Activated CD8-positive, alpha-beta T cell treated with anti-CD3 and anti-CD28 coated beads for 36 hours (primary cell): ENCODE measurements at regions not wholly inside any gene's neighbourhood (a gene's known extent, or its start where the extent isn't known, plus 50 kb on each side); places are given as distances from the start of the nearest gene placed in this dataset.

Source experiments
- ATAC-seq: fragments of 200-7000 bp; cut with Tn5 transposase; one replicate; pipeline ENCODE4 v1.10.0; 2021; ENCODE audit warnings: mild to moderate bottlenecking, moderate library complexity
- CTCF ChIA-PET: fragments of 350-600 bp; sonication (Branson Sonifier 250); formaldehyde crosslinking; loops from one replicate; lab custom pipeline; 2021; ENCODE audit warnings: antibody characterized with exemption; lab: Charles Lee
- POLR2A ChIA-PET: fragments of 350-600 bp; sonication (Branson Sonifier 250); formaldehyde crosslinking; loops from one replicate; lab custom pipeline; 2021; ENCODE audit warnings: antibody characterized with exemption; lab: Charles Lee
- DNase-seq: peaks from one replicate; pipeline ENCODE4 v3.0.0-alpha.2; 2020
- H3K27ac Mint-ChIP-seq: one replicate; pipeline ENCODE4 v1.8.0; 2021; ENCODE audit warnings: mild to moderate bottlenecking, mixed read lengths
- H3K27me3 Mint-ChIP-seq: one replicate; pipeline ENCODE4 v1.8.0; 2021; ENCODE audit warnings: mixed read lengths
- H3K36me3 Mint-ChIP-seq: one replicate; pipeline ENCODE4 v1.8.0; 2021; ENCODE audit warnings: low read depth, mixed read lengths
- H3K4me1 Mint-ChIP-seq: one replicate; pipeline ENCODE4 v1.8.0; 2021; ENCODE audit warnings: low read depth, mixed read lengths
- H3K4me3 Mint-ChIP-seq: one replicate; pipeline ENCODE4 v1.8.0; 2021; ENCODE audit warnings: mild to moderate bottlenecking, moderate library complexity, mixed read lengths
- H3K9me3 Mint-ChIP-seq: one replicate; pipeline ENCODE4 v1.8.0; 2021; ENCODE audit warnings: mixed read lengths
- CTCF ChIP-seq: fragments of 200-600 bp; IDR thresholded peaks from one replicate; pipeline ENCODE4 v1.8.0; 2022; ENCODE audit warnings: antibody characterized with exemption, mild to moderate bottlenecking
- intact Hi-C: fragments of 100-400 bp; cut with micrococcal nuclease; formaldehyde crosslinking; loops from one replicate; pipeline ENCODE4 v1.10.0; 2022

- Mint-ChIP-seq H3K9me3 (no peaks in the 10 kb centered on the region), H3K4me3 (no peak overlapping the region), H3K4me1 (no peaks in the 10 kb centered on the region), H3K27me3 (no peaks in the 10 kb centered on the region), H3K27ac (no peak overlapping the region), H3K36me3 (no peaks in the 10 kb centered on the region)
- CTCF ChIA-PET: interaction anchor here (0.6 to 2.1 kb wide), 4 partner anchors 9 to 487 kb away, joined by 3 to 5 read pairs (median 4); no protein-coding TSS in a partner anchor
- no peak for DNase-seq
- intact Hi-C loops: no loop called here
- no peak for ATAC-seq
- POLR2A ChIA-PET: no interaction called here
- no peak for TF ChIP-seq CTCF
Observed at GRCh38 chr4:123835831-123836590, 439.4 kb downstream of the SPRY1 start.

GRCh38 chr4:123836851-123837595, 440.4 kb downstream of the SPRY1 start:
- Mint-ChIP-seq H3K36me3 (no peaks in the 10 kb centered on the region), H3K4me3 (no peak overlapping the region), H3K27me3 (no peaks in the 10 kb centered on the region), H3K4me1 (no peaks in the 10 kb centered on the region), H3K27ac (no peak overlapping the region), H3K9me3 (no peaks in the 10 kb centered on the region)
- POLR2A ChIA-PET: interaction anchor here (0.8 kb wide), 1 partner anchor 11 kb away, joined by 3 read pairs; no protein-coding TSS in a partner anchor
- ATAC-seq: no peak
- DNase-seq: no peak
- TF ChIP-seq CTCF: no peak
- CTCF ChIA-PET: interaction anchor here (0.6 to 2.1 kb wide), 4 partner anchors 9 to 486 kb away, joined by 3 to 5 read pairs (median 4); no protein-coding TSS in a partner anchor
- intact Hi-C loops: no loop called here

- DNase-seq: no peak
- Mint-ChIP-seq H3K36me3 (no peaks in the 10 kb centered on the region), H3K4me1 (no peaks in the 10 kb centered on the region), H3K9me3 (no peaks in the 10 kb centered on the region), H3K4me3 (no peak overlapping the region), H3K27ac (no peak overlapping the region), H3K27me3 (no peaks in the 10 kb centered on the region)
- intact Hi-C loops: no loop called here
- ATAC-seq: no peak
- CTCF ChIA-PET: interaction anchor here (2.1 kb wide), 1 partner anchor 65 kb away, joined by 4 read pairs; no protein-coding TSS in a partner anchor
- TF ChIP-seq CTCF: no peak
- POLR2A ChIA-PET: no interaction called here
Observed at GRCh38 chr4:123838474-123838873, 441.9 kb downstream of the SPRY1 start.

GRCh38 chr4:123840197-123840596, 443.6 kb downstream of the SPRY1 start:
- H3K36me3 Mint-ChIP-seq: no peaks in the 10 kb centered on the region
- H3K27ac Mint-ChIP-seq: no peak overlapping the region
- intact Hi-C loops: no loop called here
- no peak for TF ChIP-seq CTCF
- no peaks in the 10 kb centered on the region for H3K9me3 Mint-ChIP-seq
- no peak for ATAC-seq
- H3K4me1 Mint-ChIP-seq: no peaks in the 10 kb centered on the region
- H3K4me3 Mint-ChIP-seq: no peak overlapping the region
- peaks cover 2% of the 10 kb centered on the region for H3K27me3 Mint-ChIP-seq
- POLR2A ChIA-PET: no interaction called here
- DNase-seq: no peak
- CTCF ChIA-PET: no interaction called here
